PC-3 (cell line): ENCODE measurements at regions not wholly inside any gene's neighbourhood (a gene's known extent, or its start where the extent isn't known, plus 50 kb on each side); places are given as distances from the start of the nearest gene placed in this dataset.

ENCODE experiments used
- ATAC-seq: fragments of 200-7000 bp; cut with Tn5 transposase; 2 replicates; pipeline ENCODE4 v1.9.1; 2020; ENCODE audit warnings: mild to moderate bottlenecking, moderate library complexity
- BruUV-seq: library from RNA; stranded (reverse); fragments of 400-500 nt; replicated peaks from 2 replicates; lab custom pipeline; 2021; lab: Mats Ljungman, UMichigan
- CTCF ChIA-PET: fragments of 300-600 bp; sonication (Branson Sonifier 250); formaldehyde crosslinking; loops from one replicate; lab custom pipeline; 2022; ENCODE audit warnings: antibody characterized with exemption; lab: Charles Lee
- POLR2A ChIA-PET: fragments of 300-600 bp; sonication (Branson Sonifier 250); formaldehyde crosslinking; loops from one replicate; lab custom pipeline; 2022; ENCODE audit warnings: antibody characterized with exemption; ENCODE audit not compliant: unreplicated experiment; lab: Charles Lee
- DNase-seq: peaks from one replicate; pipeline ENCODE4 v3.0.0-alpha.2; 2015
- H2AFZ ChIP-seq: fragments of 300-600 bp; sonication (generic); 2 replicates; pipeline ENCODE4 v1.6.0; 2016; ENCODE audit warnings: antibody characterized with exemption, low read length
- H3F3A ChIP-seq: fragments of 300-600 bp; sonication (generic); one replicate; pipeline ENCODE4 v1.6.0; 2017; ENCODE audit warnings: antibody characterized with exemption, low read length, control low read depth, mild to moderate bottlenecking; ENCODE audit not compliant: unreplicated experiment
- H3K27ac ChIP-seq: fragments of 300-600 bp; sonication (generic); 2 replicates; pipeline ENCODE4 v1.5.1; 2016; ENCODE audit warnings: mild to moderate bottlenecking, low read length
- H3K27me3 ChIP-seq: fragments of 300-600 bp; sonication (generic); 2 replicates; pipeline ENCODE4 v1.6.1; 2016; ENCODE audit warnings: low read length, mixed read lengths
- H3K36me3 ChIP-seq: fragments of 300-600 bp; sonication (generic); 2 replicates; pipeline ENCODE4 v1.6.1; 2016; ENCODE audit warnings: low read depth, mixed run types, low read length, mixed read lengths
- H3K4me1 ChIP-seq: fragments of 300-600 bp; sonication (generic); 2 replicates; pipeline ENCODE4 v1.5.1; 2016; ENCODE audit warnings: low read length; ENCODE audit not compliant: insufficient read depth
- H3K4me2 ChIP-seq: fragments of 300-600 bp; sonication (generic); 2 replicates; pipeline ENCODE4 v1.6.0; 2016; ENCODE audit warnings: low read length
- H3K4me3 ChIP-seq: fragments of 300-600 bp; sonication (generic); 2 replicates; pipeline ENCODE4 v1.5.1; 2016; ENCODE audit warnings: mild to moderate bottlenecking, low read length, mixed read lengths
- H3K79me2 ChIP-seq: fragments of 300-600 bp; sonication (generic); 2 replicates; pipeline ENCODE4 v1.6.1; 2017; ENCODE audit warnings: low read length, mixed read lengths
- H3K9ac ChIP-seq: fragments of 300-600 bp; sonication (generic); 2 replicates; pipeline ENCODE4 v1.6.0; 2016; ENCODE audit warnings: mild to moderate bottlenecking, low read length
- H3K9me2 ChIP-seq: fragments of 300-600 bp; sonication (generic); replicated peaks from 2 replicates; pipeline ENCODE4 v1.6.1; 2016; ENCODE audit warnings: mixed run types, low read length, mixed read lengths
- H3K9me3 ChIP-seq: fragments of 300-600 bp; sonication (generic); 2 replicates; pipeline ENCODE4 v1.6.1; 2016; ENCODE audit warnings: low read length, mixed read lengths
- H4K20me1 ChIP-seq: fragments of 300-600 bp; sonication (generic); 2 replicates; pipeline ENCODE4 v1.6.1; 2016; ENCODE audit warnings: low read length, mixed read lengths
- CTCF ChIP-seq: fragments of 300-600 bp; sonication (generic); conservative IDR thresholded peaks from 2 replicates; pipeline ENCODE4 v1.5.1; 2017; ENCODE audit warnings: antibody characterized with exemption, low read depth, mild to moderate bottlenecking, low read length
- EZH2 ChIP-seq: fragments of 300-600 bp; sonication (generic); IDR thresholded peaks from one replicate; pipeline ENCODE4 v1.6.1; 2017; ENCODE audit warnings: antibody characterized with exemption, mild to moderate bottlenecking, low read length; ENCODE audit not compliant: unreplicated experiment
- EZH2phosphoT487 ChIP-seq: fragments of 300-600 bp; sonication (generic); IDR thresholded peaks from 2 replicates; pipeline ENCODE4 v1.6.1; 2018; ENCODE audit warnings: mild to moderate bottlenecking, antibody characterized with exemption, low read length, borderline replicate concordance
- intact Hi-C: fragments of 100-400 bp; cut with micrococcal nuclease; formaldehyde crosslinking; loops from 2 replicates; pipeline ENCODE4 v1.9.0; 2023

GRCh38 chr3:35438101-35438500 lies 201.2 kb upstream of the ARPP21 start:
- Histone ChIP-seq H3K9me2 (no peaks in the 10 kb centered on the region), H4K20me1 (no peaks in the 10 kb centered on the region), H3K4me3 (no peak overlapping the region), H3K27ac (no peak overlapping the region), H3K79me2 (no peaks in the 10 kb centered on the region), H3K4me1 (no peaks in the 10 kb centered on the region), H3K27me3 (no peaks in the 10 kb centered on the region), H2AFZ (no peak overlapping the region), H3K9ac (no peak overlapping the region), H3K9me3 (peaks cover 7% of the 10 kb centered on the region), H3K36me3 (no peaks in the 10 kb centered on the region), H3F3A (no peaks in the 10 kb centered on the region), H3K4me2 (no peak overlapping the region)
- DNase-seq: no peak
- CTCF ChIA-PET: no interaction called here
- ATAC-seq: no peak
- intact Hi-C loops: no loop called here
- POLR2A ChIA-PET: no interaction called here
- TF ChIP-seq EZH2phosphoT487: no peak
- no peak for TF ChIP-seq EZH2
- TF ChIP-seq CTCF: no peak
- no TSS peak for BruUV-seq

GRCh38 chr3:35439663-35440062 lies 199.7 kb upstream of the ARPP21 start:
- BruUV-seq: no TSS peak
- TF ChIP-seq CTCF (no peak), EZH2 (no peak), EZH2phosphoT487 (no peak)
- no peak overlapping the region for H3K4me3 ChIP-seq
- ATAC-seq (no peak), DNase-seq (no peak)
- no peaks in the 10 kb centered on the region for H3F3A ChIP-seq
- intact Hi-C loops: no loop called here
- H3K4me2 ChIP-seq: no peak overlapping the region
- H3K9me3 ChIP-seq: peaks cover 12% of the 10 kb centered on the region; the same call in 1 of the 2 replicates
- no peak overlapping the region for H3K9ac ChIP-seq
- H3K4me1 ChIP-seq: no peaks in the 10 kb centered on the region
- no peak overlapping the region for H3K27ac ChIP-seq
- no peaks in the 10 kb centered on the region for H3K27me3 ChIP-seq
- no peaks in the 10 kb centered on the region for H3K36me3 ChIP-seq
- H4K20me1 ChIP-seq: no peaks in the 10 kb centered on the region
- ChIA-PET CTCF (no interaction called here), POLR2A (no interaction called here)
- no peak overlapping the region for H2AFZ ChIP-seq
- H3K9me2 ChIP-seq: no peaks in the 10 kb centered on the region
- H3K79me2 ChIP-seq: no peaks in the 10 kb centered on the region

GRCh38 chr3:35440826-35441225 lies 198.5 kb upstream of the ARPP21 start:
- H4K20me1 ChIP-seq: no peaks in the 10 kb centered on the region
- H3F3A ChIP-seq: no peaks in the 10 kb centered on the region
- TF ChIP-seq CTCF: no peak
- no peak for TF ChIP-seq EZH2
- TF ChIP-seq EZH2phosphoT487: no peak
- no peak for ATAC-seq
- H3K4me1 ChIP-seq: no peaks in the 10 kb centered on the region
- no TSS peak for BruUV-seq
- no peak overlapping the region for H3K9ac ChIP-seq
- no peak overlapping the region for H3K4me2 ChIP-seq
- no peaks in the 10 kb centered on the region for H3K9me2 ChIP-seq
- H3K27me3 ChIP-seq: no peaks in the 10 kb centered on the region
- CTCF ChIA-PET: no interaction called here
- DNase-seq: no peak
- no peak overlapping the region for H3K4me3 ChIP-seq
- POLR2A ChIA-PET: no interaction called here
- no peak overlapping the region for H2AFZ ChIP-seq
- H3K9me3 ChIP-seq: peaks cover 12% of the 10 kb centered on the region; the same call in 1 of the 2 replicates
- H3K36me3 ChIP-seq: no peaks in the 10 kb centered on the region
- no peak overlapping the region for H3K27ac ChIP-seq
- no peaks in the 10 kb centered on the region for H3K79me2 ChIP-seq
- intact Hi-C loops: no loop called here
